ENCODE measurements at regions not wholly inside any gene's neighbourhood (a gene's known extent, or its start where the extent isn't known, plus 50 kb on each side); places are given as distances from the start of the nearest gene placed in this dataset.

DNA sequence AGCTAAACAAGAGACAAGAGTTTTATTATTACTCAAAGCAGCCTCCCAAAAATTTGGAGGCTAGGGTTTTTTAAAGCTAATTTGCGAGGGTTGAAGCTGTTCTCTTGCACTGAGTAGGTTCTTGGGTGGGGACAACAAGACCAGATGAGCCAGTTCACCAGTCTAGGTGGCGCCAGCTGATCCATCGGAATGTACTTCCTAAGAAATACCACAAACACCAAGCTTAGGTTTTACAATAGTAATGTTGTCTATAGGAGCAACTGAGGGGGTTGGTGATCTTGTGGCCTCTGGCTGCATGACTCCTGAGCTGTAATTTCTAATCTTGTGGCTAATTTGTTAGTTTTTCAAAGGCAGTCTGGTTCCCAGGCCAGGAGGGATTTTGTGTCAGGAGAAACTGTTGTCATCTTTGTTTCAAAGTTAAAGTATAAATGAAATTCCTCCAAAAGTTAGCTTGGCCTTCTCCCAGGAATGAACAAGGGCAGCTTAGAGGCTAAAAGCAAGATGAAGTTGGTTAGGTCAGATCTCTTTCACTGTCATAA, 130.6 kb downstream of the SLC7A11 start:
- Histone ChIP-seq H3K27ac (ENCODE audit: low read depth in 2 of 2, low read length in 1 of 2) (no peak overlapping the region; a peak in 1 of 4 replicates), H3K79me2 (ENCODE audit: insufficient read depth) (no peaks in the 10 kb centered on the region), H4K20me1 (ENCODE audit: insufficient read depth) (no peaks in the 10 kb centered on the region), H3K9me3 (peaks cover 3% of the 10 kb centered on the region; the same call in 1 of the 2 replicates), H3K4me3 (ENCODE audit: low read depth in 2 of 2, low read length in 1 of 2) (no peak overlapping the region), H3F3A (replicated peaks; ENCODE audit: insufficient read depth) (no peaks in the 10 kb centered on the region), H3K4me1 (ENCODE audit: control insufficient read depth in 1 of 2, insufficient read depth in 2 of 2, low read depth in 1 of 2, low read length in 1 of 2) (no peaks in the 10 kb centered on the region; a peak in 1 of 4 replicates), H3K9me2 (no peaks in the 10 kb centered on the region), H2AFZ (ENCODE audit: low read depth) (no peak overlapping the region), H3K36me3 (replicated peaks in 1 of 2; ENCODE audit: control insufficient read depth in 1 of 2, insufficient read depth in 2 of 2, low read length in 1 of 2) (no peaks in the 10 kb centered on the region), H3K27me3 (ENCODE audit: insufficient read depth) (no peaks in the 10 kb centered on the region), H3K4me2 (no peak overlapping the region), H3K9ac (no peak overlapping the region)
- TF ChIP-seq, protein P1, sequence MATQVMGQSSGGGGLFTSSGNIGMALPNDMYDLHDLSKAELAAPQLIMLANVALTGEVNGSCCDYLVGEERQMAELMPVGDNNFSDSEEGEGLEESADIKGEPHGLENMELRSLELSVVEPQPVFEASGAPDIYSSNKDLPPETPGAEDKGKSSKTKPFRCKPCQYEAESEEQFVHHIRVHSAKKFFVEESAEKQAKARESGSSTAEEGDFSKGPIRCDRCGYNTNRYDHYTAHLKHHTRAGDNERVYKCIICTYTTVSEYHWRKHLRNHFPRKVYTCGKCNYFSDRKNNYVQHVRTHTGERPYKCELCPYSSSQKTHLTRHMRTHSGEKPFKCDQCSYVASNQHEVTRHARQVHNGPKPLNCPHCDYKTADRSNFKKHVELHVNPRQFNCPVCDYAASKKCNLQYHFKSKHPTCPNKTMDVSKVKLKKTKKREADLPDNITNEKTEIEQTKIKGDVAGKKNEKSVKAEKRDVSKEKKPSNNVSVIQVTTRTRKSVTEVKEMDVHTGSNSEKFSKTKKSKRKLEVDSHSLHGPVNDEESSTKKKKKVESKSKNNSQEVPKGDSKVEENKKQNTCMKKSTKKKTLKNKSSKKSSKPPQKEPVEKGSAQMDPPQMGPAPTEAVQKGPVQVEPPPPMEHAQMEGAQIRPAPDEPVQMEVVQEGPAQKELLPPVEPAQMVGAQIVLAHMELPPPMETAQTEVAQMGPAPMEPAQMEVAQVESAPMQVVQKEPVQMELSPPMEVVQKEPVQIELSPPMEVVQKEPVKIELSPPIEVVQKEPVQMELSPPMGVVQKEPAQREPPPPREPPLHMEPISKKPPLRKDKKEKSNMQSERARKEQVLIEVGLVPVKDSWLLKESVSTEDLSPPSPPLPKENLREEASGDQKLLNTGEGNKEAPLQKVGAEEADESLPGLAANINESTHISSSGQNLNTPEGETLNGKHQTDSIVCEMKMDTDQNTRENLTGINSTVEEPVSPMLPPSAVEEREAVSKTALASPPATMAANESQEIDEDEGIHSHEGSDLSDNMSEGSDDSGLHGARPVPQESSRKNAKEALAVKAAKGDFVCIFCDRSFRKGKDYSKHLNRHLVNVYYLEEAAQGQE (IDR thresholded peaks at IDR 0.05; ENCODE audit: low read depth, low read length): no peak
- TF ChIP-seq EZH2phosphoT487 (IDR thresholded peaks at IDR 0.05; ENCODE audit: borderline replicate concordance, low read depth) (no peak), RAD21 (IDR thresholded peaks at IDR 0.05; ENCODE audit: low read length) (no peak), RCOR1 (IDR thresholded peaks at IDR 0.05; ENCODE audit: low read length) (no peak), MEF2A (IDR thresholded peaks at IDR 0.05; ENCODE audit: borderline replicate concordance, low read depth) (no peak), ELF1 (IDR thresholded peaks at IDR 0.05) (no peak)
- TF ChIP-seq, protein P2, sequence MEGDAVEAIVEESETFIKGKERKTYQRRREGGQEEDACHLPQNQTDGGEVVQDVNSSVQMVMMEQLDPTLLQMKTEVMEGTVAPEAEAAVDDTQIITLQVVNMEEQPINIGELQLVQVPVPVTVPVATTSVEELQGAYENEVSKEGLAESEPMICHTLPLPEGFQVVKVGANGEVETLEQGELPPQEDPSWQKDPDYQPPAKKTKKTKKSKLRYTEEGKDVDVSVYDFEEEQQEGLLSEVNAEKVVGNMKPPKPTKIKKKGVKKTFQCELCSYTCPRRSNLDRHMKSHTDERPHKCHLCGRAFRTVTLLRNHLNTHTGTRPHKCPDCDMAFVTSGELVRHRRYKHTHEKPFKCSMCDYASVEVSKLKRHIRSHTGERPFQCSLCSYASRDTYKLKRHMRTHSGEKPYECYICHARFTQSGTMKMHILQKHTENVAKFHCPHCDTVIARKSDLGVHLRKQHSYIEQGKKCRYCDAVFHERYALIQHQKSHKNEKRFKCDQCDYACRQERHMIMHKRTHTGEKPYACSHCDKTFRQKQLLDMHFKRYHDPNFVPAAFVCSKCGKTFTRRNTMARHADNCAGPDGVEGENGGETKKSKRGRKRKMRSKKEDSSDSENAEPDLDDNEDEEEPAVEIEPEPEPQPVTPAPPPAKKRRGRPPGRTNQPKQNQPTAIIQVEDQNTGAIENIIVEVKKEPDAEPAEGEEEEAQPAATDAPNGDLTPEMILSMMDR (IDR thresholded peaks at IDR 0.05): no peak
- POLR2A ChIA-PET: no interaction called here
- CTCF ChIA-PET: interaction anchor here (0.9 to 1.1 kb wide), 2 partner anchors 15 to 21 kb away, joined by 3 to 6 read pairs; no protein-coding TSS in a partner anchor
- no peak for DNase-seq
- 92% methylated on average over 3 of the region's 3 CpGs for WGBS (ENCODE audit: low lambda C conversion rate)

DNA sequence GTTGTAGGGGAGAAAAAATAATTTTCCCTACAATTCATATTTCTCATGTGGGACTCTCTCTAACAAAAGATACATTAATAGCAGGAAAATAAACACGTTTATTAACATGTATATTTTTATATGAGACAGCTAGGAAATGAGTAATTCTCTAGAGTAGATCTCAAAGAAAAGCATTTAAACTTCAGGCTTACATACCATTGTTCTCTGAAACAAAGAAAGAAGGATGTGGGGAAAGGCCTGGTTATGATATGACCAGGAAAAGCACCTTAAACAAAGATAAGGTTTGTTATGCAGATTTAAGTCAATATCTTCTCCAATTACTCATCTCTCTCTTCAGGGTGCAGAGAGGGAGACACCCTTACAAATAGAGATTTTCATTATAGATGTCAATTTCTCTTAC, 131.3 kb downstream of the SLC7A11 start:
- Histone ChIP-seq H3K4me2 (no peak overlapping the region), H2AFZ (ENCODE audit: low read depth) (0 out of 2 replicates have a peak overlapping the region, but pooled peaks have one; percentile 10), H3K27ac (ENCODE audit: low read depth in 2 of 2, low read length in 1 of 2) (no peak overlapping the region; a peak in 1 of 4 replicates), H3K9me3 (peaks cover 3% of the 10 kb centered on the region; the same call in 1 of the 2 replicates), H3K9ac (no peak overlapping the region), H3K9me2 (no peaks in the 10 kb centered on the region), H3K4me1 (ENCODE audit: control insufficient read depth in 1 of 2, insufficient read depth in 2 of 2, low read depth in 1 of 2, low read length in 1 of 2) (no peaks in the 10 kb centered on the region; a peak in 1 of 4 replicates), H3F3A (replicated peaks; ENCODE audit: insufficient read depth) (no peaks in the 10 kb centered on the region), H3K27me3 (ENCODE audit: insufficient read depth) (no peaks in the 10 kb centered on the region), H3K79me2 (ENCODE audit: insufficient read depth) (no peaks in the 10 kb centered on the region), H3K4me3 (ENCODE audit: low read depth in 2 of 2, low read length in 1 of 2) (no peak overlapping the region), H4K20me1 (ENCODE audit: insufficient read depth) (no peaks in the 10 kb centered on the region), H3K36me3 (replicated peaks in 1 of 2; ENCODE audit: control insufficient read depth in 1 of 2, insufficient read depth in 2 of 2, low read length in 1 of 2) (no peaks in the 10 kb centered on the region)
- DNase-seq: no peak
- 24% methylated on average over 1 of the region's 1 CpG for WGBS (ENCODE audit: low lambda C conversion rate)
- POLR2A ChIA-PET: no interaction called here
- CTCF ChIA-PET: interaction anchor here (0.9 to 1.1 kb wide), 2 partner anchors 16 to 20 kb away, joined by 3 to 6 read pairs; no protein-coding TSS in a partner anchor
- TF ChIP-seq TEAD4 (IDR thresholded peaks at IDR 0.05; ENCODE audit: borderline replicate concordance, insufficient read depth) (no peak), RCOR1 (IDR thresholded peaks at IDR 0.05; ENCODE audit: low read length) (no peak), SIN3A (IDR thresholded peaks at IDR 0.05; ENCODE audit: borderline replicate concordance, low read depth, low read length) (no peak), ELF1 (IDR thresholded peaks at IDR 0.05) (no peak), NRF1 (IDR thresholded peaks at IDR 0.05; ENCODE audit: low read depth, low read length) (no peak), GATA2 (CRISPR knock-in tag; IDR thresholded peaks at IDR 0.05) (no peak), FOXJ3 (CRISPR knock-in tag; IDR thresholded peaks at IDR 0.05) (no peak), MEF2A (IDR thresholded peaks at IDR 0.05; ENCODE audit: borderline replicate concordance, low read depth) (no peak), MXI1 (IDR thresholded peaks at IDR 0.05; ENCODE audit: low read depth, low read length) (no peak), NFIC (IDR thresholded peaks at IDR 0.05; ENCODE audit: borderline replicate concordance) (no peak), FOXM1 (IDR thresholded peaks at IDR 0.05; ENCODE audit: low read depth) (no peak), SMC3 (IDR thresholded peaks at IDR 0.05; ENCODE audit: low read depth, low read length) (no peak), RAD21 (IDR thresholded peaks at IDR 0.05; ENCODE audit: low read length) (no peak)
- TF ChIP-seq, protein P3, sequence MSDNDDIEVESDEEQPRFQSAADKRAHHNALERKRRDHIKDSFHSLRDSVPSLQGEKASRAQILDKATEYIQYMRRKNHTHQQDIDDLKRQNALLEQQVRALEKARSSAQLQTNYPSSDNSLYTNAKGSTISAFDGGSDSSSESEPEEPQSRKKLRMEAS (IDR thresholded peaks at IDR 0.05; ENCODE audit: low read depth): no peak
- TF ChIP-seq, protein P4, sequence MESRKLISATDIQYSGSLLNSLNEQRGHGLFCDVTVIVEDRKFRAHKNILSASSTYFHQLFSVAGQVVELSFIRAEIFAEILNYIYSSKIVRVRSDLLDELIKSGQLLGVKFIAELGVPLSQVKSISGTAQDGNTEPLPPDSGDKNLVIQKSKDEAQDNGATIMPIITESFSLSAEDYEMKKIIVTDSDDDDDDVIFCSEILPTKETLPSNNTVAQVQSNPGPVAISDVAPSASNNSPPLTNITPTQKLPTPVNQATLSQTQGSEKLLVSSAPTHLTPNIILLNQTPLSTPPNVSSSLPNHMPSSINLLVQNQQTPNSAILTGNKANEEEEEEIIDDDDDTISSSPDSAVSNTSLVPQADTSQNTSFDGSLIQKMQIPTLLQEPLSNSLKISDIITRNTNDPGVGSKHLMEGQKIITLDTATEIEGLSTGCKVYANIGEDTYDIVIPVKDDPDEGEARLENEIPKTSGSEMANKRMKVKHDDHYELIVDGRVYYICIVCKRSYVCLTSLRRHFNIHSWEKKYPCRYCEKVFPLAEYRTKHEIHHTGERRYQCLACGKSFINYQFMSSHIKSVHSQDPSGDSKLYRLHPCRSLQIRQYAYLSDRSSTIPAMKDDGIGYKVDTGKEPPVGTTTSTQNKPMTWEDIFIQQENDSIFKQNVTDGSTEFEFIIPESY (IDR thresholded peaks at IDR 0.05; ENCODE audit: borderline replicate concordance, low read depth): no peak
